Femur (tissue), 1 donor: ENCODE measurements at regions not wholly inside any gene's neighbourhood (a gene's known extent, or its start where the extent isn't known, plus 50 kb on each side); places are given as distances from the start of the nearest gene placed in this dataset.

Experiments
- DNase-seq: peaks from one replicate; pipeline ENCODE4 v3.0.0-alpha.2; 2017

GRCh38 chr5:86070719-86071118 is 547.0 kb upstream of the COX7C start:
- DNase-seq: no peak

DNA sequence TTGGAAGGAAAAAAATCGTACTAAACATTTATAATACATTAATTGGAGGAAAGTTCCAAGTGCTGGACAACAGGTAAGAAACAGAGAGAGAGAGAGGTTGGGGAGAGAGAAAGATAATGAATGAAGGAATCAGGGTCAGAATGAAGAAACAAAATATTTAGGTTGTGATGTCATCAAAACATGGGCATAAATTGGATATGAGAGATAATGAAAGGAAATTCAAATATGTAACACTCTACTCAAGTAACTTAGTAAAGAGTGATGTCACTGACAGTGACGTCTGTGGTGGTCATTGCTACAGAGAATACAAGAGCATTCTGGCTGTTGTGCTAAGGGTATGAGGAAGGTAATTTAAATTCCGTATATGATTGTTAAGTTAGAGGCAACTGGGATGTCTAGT is 543.4 kb upstream of the COX7C start:
- no peak for DNase-seq

- DNase-seq: no peak
Observed at GRCh38 chr5:86075139-86075538, 542.6 kb upstream of the COX7C start.

- DNase-seq: no peak
Observed at GRCh38 chr5:86095092-86095491, 522.6 kb upstream of the COX7C start.

GRCh38 chr5:86101966-86102365 is 515.8 kb upstream of the COX7C start:
- no peak for DNase-seq

- no peak for DNase-seq
Observed at GRCh38 chr5:86108825-86109224, 508.9 kb upstream of the COX7C start.

GRCh38 chr5:86112249-86112648 is 505.5 kb upstream of the COX7C start:
- DNase-seq: no peak

GRCh38 chr5:86115164-86115563 is 502.6 kb upstream of the COX7C start:
- no peak for DNase-seq

DNA sequence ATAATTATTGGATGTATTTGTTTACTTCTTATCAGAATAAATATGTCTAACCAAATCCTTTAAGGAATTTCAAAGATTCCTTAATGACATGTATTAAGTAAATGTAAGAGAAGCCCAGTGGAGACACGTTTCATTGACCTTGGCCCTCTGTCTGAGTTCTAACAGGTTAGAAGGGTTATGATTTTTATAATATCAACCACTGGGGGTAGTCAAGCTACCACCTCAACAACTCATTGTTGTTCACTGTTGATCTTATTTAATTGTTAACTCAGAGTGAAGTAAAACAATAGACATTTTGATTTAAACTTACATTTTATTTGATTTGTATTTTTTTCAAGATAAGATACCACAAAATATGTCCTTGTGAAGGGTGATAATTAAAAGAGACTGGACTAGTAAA is 499.2 kb upstream of the COX7C start:
- DNase-seq: no peak

DNA sequence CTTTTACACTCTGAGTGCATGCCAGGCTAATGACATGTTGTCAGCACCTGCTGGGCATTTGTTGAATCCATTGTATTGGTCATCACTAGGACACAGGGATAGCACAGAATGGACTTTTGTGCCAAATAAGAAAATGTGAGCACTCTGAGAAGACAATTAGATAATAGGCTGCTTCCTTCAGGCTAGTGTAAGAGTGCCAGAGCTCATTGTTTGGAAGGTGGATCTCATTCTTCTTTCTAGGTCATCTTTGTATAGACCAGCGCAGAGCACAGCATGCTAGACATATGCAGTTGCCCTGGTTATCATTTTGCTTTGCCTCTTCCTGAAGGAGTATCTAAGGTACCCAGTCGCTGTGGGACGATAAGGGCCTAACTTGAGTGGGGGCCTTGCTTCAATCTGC is 493.4 kb upstream of the COX7C start:
- DNase-seq: no peak

DNA sequence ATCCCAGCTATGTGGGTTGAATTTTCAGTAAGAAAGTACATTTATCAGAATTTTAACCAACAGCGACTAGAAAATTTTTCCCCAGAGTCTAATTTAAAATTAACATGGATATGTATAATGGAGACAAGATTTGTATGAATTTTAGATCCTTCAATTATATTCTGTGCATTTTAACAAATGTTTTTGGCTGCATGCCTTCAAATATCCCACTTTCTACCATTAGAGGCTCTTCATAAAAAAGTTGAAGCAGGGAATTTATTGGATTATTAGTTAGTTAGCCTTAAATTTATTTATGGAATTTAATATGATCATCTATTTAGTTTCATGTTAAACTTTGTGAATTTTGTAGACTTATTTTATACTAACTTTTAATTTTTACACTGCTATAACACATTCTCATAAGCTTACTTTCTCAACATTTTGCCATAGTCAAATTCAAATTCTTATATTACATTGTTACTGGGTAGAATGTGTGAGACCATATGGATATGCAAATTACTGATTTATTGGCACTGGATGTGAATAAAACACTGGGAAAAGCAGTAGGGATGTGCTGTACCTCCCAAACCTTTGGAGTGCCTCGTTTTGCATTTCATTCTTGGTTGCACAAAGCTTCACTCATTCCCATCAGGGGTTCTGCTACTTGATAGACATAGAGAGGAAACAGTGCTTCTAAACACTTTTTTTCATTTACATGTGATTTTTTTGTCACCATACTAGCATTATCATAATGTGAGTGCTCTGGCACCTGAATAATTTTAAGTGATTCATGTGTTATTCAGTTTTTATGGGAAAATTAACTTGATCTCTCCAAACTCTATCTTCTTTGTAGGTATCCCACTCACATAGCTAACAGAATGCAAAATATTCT is 491.8 kb upstream of the COX7C start:
- DNase-seq: no peak

GRCh38 chr5:86127696-86128095 is 490.0 kb upstream of the COX7C start:
- no peak for DNase-seq

DNA sequence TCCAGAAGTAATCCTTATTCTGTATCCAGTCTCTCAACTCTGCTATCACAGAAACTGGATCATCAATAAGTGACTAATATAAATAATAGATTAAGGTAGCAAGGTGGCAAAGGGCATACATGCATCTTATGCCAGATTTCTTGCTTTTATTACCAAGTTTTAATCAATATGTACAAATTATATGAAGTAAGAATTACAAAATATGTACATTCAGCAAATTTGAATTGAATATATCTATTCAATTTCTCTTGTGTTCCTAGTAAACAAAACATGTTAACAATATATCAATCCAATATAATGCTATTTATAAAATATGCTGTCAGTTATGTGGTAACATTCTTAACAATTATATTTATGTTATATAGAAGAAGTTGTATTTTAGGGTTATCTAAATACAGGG is 488.7 kb upstream of the COX7C start:
- DNase-seq: no peak

DNA sequence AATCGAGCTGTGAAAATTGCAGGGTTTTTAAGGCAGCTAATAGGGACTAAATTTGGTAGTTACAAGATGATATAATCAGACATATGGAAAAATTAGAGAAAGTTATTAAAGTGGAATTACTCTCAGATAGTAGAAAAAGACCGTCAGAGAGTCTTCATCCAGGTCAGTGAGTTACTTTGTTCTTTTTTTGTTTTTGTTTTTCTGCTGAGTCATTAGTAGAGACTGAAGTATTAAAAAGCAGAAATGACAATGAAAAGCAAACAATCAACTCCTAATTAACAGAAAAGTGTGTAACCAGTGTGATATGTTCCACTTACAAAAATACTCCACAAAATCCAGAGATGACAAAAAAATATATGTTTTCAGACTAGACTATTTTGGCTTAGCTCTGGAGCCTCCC is 480.4 kb upstream of the COX7C start:
- DNase-seq: no peak

GRCh38 chr5:86143837-86144236 is 473.9 kb upstream of the COX7C start:
- no peak for DNase-seq

DNA sequence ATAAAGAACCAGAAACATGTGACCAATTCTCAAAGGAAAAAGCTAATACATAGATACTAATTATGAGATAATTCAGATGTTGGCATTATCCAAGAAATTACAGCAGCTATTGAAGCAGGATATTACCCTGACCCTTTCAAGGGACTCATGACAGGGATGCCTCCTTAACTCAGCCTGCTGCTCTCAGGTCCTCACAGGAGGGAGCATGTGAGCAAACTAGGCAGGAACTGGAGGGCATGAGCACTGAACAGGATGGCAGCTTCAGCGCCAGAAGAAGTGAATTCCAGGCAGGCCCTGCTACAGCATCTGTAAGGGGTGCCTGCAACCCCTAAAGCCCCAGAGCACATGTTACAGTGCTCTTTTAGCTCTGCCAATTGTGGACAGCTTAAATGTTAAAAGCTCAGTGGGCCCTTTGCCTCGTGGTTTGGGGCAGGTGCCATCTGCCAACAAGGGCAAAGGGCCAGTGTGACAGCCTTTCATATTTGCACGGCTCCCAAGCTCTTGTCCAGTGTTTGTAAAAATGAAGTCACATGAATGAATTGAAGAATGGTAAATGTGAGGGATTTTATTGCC is 464.7 kb upstream of the COX7C start:
- DNase-seq: no peak

- no peak for DNase-seq
Observed at GRCh38 chr5:86155796-86156195, 461.9 kb upstream of the COX7C start.

- DNase-seq: no peak
Observed at GRCh38 chr5:86170194-86170593, 447.5 kb upstream of the COX7C start.

DNA sequence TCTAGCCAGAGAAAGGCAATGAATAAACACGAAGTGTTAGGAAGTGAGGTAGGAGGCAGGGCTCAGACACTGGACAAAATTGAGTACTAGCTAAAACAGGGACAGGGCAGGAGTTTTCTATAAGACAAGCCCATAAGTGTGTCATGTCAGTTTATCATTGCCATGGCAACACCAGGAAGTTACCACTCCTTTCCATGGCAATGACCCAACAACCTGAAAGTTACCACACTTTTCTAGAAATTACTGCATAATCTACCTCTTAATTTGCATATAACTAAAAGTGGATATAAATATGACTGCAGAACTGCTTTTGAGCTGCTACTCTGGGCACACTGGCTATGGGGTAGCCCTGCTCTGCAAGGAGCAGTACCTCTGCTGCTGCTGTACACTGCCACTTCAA is 442.5 kb upstream of the COX7C start:
- DNase-seq: no peak

- DNase-seq: no peak
Observed at GRCh38 chr5:86199287-86199686, 418.5 kb upstream of the COX7C start.

DNA sequence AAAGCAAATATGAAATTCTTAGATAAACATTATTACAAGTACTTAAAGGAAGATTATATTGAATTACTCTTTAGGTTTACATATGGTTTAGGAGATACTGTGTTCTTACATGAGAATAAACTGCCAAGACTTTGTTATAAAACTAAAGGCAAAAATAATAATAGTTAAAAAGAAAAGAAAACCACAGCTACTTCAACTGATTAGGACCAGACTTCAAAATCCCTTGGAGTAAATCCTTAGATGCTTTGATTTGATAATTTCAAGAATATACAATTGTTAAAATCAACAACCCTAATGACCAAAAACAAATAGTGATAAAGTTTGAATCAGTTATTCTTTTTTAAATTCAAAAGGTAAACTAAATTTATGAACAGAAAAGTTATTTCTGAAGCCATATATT is 389.6 kb upstream of the COX7C start:
- no peak for DNase-seq

GRCh38 chr5:86232246-86232645 is 385.5 kb upstream of the COX7C start:
- DNase-seq: no peak

- DNase-seq: no peak
Observed at GRCh38 chr5:86244153-86244552, 373.6 kb upstream of the COX7C start.

DNA sequence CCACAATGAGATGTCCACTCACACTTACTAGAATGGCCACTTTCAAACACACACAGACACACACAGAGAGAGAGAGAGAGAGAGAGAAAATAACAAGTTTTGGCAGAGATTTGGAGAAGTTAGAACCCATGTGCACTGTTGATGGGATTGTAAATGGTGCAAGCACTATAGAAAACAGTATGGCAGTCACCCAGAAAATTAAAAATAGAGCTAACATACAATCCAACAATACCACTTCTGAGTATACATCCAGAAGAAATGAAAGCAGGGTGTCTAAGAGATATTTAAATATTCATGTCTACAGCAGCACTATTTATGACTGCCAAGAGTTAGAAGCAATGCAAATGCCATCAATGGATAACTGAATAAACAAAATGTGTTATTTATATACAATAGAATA is 359.9 kb upstream of the COX7C start:
- DNase-seq: no peak
